ENCODE measurements at regions not wholly inside any gene's neighbourhood (a gene's known extent, or its start where the extent isn't known, plus 50 kb on each side); places are given as distances from the start of the nearest gene placed in this dataset.

DNA sequence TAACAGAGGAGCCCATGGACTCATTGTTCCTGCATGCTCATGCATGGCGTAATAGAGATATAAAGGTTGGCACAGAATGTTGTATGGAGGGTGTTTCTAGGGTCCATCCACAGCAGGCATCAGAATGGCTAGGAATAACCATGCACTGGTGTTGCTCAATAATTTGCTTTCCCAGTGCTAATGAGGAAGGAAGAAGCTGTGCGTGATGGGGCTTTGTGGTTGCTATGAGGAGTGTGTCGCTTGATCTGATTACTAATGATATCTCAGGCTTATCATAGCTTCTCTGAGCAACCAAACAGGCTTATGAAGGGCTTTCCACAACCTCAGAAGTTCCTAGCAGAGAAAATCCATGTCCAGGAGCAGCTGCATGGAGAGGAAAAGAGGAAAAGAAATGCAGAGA is 151.3 kb upstream of the TRPC7 start:
- TF ChIP-seq POLR2AphosphoS5 (IDR thresholded peaks at IDR 0.05; ENCODE audit: low read depth, low read length): no peak
- no peak for TF ChIP-seq TAF1 (IDR thresholded peaks at IDR 0.05; ENCODE audit: borderline replicate concordance, insufficient read depth, low read length)
- TF ChIP-seq, protein P1, sequence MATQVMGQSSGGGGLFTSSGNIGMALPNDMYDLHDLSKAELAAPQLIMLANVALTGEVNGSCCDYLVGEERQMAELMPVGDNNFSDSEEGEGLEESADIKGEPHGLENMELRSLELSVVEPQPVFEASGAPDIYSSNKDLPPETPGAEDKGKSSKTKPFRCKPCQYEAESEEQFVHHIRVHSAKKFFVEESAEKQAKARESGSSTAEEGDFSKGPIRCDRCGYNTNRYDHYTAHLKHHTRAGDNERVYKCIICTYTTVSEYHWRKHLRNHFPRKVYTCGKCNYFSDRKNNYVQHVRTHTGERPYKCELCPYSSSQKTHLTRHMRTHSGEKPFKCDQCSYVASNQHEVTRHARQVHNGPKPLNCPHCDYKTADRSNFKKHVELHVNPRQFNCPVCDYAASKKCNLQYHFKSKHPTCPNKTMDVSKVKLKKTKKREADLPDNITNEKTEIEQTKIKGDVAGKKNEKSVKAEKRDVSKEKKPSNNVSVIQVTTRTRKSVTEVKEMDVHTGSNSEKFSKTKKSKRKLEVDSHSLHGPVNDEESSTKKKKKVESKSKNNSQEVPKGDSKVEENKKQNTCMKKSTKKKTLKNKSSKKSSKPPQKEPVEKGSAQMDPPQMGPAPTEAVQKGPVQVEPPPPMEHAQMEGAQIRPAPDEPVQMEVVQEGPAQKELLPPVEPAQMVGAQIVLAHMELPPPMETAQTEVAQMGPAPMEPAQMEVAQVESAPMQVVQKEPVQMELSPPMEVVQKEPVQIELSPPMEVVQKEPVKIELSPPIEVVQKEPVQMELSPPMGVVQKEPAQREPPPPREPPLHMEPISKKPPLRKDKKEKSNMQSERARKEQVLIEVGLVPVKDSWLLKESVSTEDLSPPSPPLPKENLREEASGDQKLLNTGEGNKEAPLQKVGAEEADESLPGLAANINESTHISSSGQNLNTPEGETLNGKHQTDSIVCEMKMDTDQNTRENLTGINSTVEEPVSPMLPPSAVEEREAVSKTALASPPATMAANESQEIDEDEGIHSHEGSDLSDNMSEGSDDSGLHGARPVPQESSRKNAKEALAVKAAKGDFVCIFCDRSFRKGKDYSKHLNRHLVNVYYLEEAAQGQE (IDR thresholded peaks at IDR 0.05; ENCODE audit: insufficient read depth in 1 of 2, low read depth in 2 of 2, low read length in 2 of 2): no peak
- no peak for TF ChIP-seq SIN3A (IDR thresholded peaks at IDR 0.05; ENCODE audit: borderline replicate concordance, insufficient read depth, low read length)
- no peak for TF ChIP-seq FOXP2 (optimal IDR thresholded peaks at IDR 0.05; ENCODE audit: borderline replicate concordance, extremely low read depth, extremely low read length, insufficient read depth)

- TF ChIP-seq POLR2AphosphoS5 (IDR thresholded peaks at IDR 0.05; ENCODE audit: low read depth, low read length) (no peak), SIN3A (IDR thresholded peaks at IDR 0.05; ENCODE audit: borderline replicate concordance, insufficient read depth, low read length) (no peak), TAF1 (IDR thresholded peaks at IDR 0.05; ENCODE audit: borderline replicate concordance, insufficient read depth, low read length) (no peak), FOXP2 (optimal IDR thresholded peaks at IDR 0.05; ENCODE audit: borderline replicate concordance, extremely low read depth, extremely low read length, insufficient read depth) (no peak)
- TF ChIP-seq, protein P1 (IDR thresholded peaks at IDR 0.05; ENCODE audit: insufficient read depth in 1 of 2, low read depth in 2 of 2, low read length in 2 of 2): no peak
Measured at GRCh38 chr5:136513430-136513829, 148.1 kb upstream of the TRPC7 start.

DNA sequence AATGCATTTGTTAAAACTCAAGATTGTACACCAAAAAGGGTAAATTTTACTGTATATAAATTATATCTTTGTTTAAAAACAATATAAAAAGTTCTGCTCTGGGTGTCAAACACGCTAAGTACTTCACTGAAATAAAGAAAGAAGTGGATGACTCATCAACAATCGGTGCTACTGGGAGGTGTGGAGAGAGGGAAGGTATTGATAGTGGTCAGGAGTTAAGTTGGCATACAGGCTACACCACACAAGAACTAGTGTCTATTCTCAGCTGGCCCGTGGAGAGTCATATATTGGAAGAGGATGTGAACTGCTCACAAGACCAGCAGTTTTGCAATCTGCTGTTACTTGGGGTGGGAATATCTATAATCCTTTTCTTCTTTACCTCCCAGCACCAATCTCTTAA is 145.7 kb upstream of the TRPC7 start:
- TF ChIP-seq FOXP2 (optimal IDR thresholded peaks at IDR 0.05; ENCODE audit: borderline replicate concordance, extremely low read depth, extremely low read length, insufficient read depth) (no peak), TAF1 (IDR thresholded peaks at IDR 0.05; ENCODE audit: borderline replicate concordance, insufficient read depth, low read length) (no peak), SIN3A (IDR thresholded peaks at IDR 0.05; ENCODE audit: borderline replicate concordance, insufficient read depth, low read length) (no peak), POLR2AphosphoS5 (IDR thresholded peaks at IDR 0.05; ENCODE audit: low read depth, low read length) (no peak)
- TF ChIP-seq, protein P1 (IDR thresholded peaks at IDR 0.05; ENCODE audit: insufficient read depth in 1 of 2, low read depth in 2 of 2, low read length in 2 of 2): no peak

GRCh38 chr5:136510481-136510880 is 145.1 kb upstream of the TRPC7 start:
- TF ChIP-seq, protein P1 (IDR thresholded peaks at IDR 0.05; ENCODE audit: insufficient read depth in 1 of 2, low read depth in 2 of 2, low read length in 2 of 2): no peak
- TF ChIP-seq SIN3A (IDR thresholded peaks at IDR 0.05; ENCODE audit: borderline replicate concordance, insufficient read depth, low read length) (no peak), POLR2AphosphoS5 (IDR thresholded peaks at IDR 0.05; ENCODE audit: low read depth, low read length) (no peak), TAF1 (IDR thresholded peaks at IDR 0.05; ENCODE audit: borderline replicate concordance, insufficient read depth, low read length) (no peak), FOXP2 (optimal IDR thresholded peaks at IDR 0.05; ENCODE audit: borderline replicate concordance, extremely low read depth, extremely low read length, insufficient read depth) (no peak)

GRCh38 chr5:136506131-136506530 is 140.8 kb upstream of the TRPC7 start:
- TF ChIP-seq, protein P1 (IDR thresholded peaks at IDR 0.05; ENCODE audit: insufficient read depth in 1 of 2, low read depth in 2 of 2, low read length in 2 of 2): no peak
- TF ChIP-seq SIN3A (IDR thresholded peaks at IDR 0.05; ENCODE audit: borderline replicate concordance, insufficient read depth, low read length): no peak
